Esophagus (tissue), 2 donors: ENCODE measurements at regions not wholly inside any gene's neighbourhood (a gene's known extent, or its start where the extent isn't known, plus 50 kb on each side); places are given as distances from the start of the nearest gene placed in this dataset.

Experiments
- H3K27ac ChIP-seq, 2 donors: one replicate each; pipeline ENCODE4 v1.5.1; 2013; ENCODE audit warnings: low read depth in 2 of 2, mild to moderate bottlenecking in 2 of 2, inconsistent platforms in 1 of 2, low read length in 1 of 2, moderate library complexity in 1 of 2
- H3K27me3 ChIP-seq, 2 donors: one replicate each; pipeline ENCODE4 v1.6.1; 2013; ENCODE audit warnings: low read length in 2 of 2, control low read depth in 1 of 2, mild to moderate bottlenecking in 1 of 2; ENCODE audit not compliant: insufficient read depth in 2 of 2, control insufficient read depth in 1 of 2
- H3K36me3 ChIP-seq, 2 donors: one replicate each; pipeline ENCODE4 v1.6.1; 2013; ENCODE audit warnings: low read length in 1 of 2; ENCODE audit not compliant: control insufficient read depth in 2 of 2, insufficient read depth in 2 of 2
- H3K4me1 ChIP-seq, 2 donors: one replicate each; pipeline ENCODE4 v1.6.1; 2013; ENCODE audit warnings: low read length in 1 of 2; ENCODE audit not compliant: control insufficient read depth in 2 of 2, insufficient read depth in 2 of 2
- H3K4me3 ChIP-seq, 2 donors: one replicate each; pipeline ENCODE4 v1.5.1; 2013; ENCODE audit warnings: low read length in 2 of 2, mild to moderate bottlenecking in 2 of 2, low read depth in 1 of 2, moderate library complexity in 1 of 2
- H3K9me3 ChIP-seq, 2 donors: one replicate each; pipeline ENCODE4 v1.6.1; 2013; ENCODE audit warnings: mild to moderate bottlenecking in 2 of 2, low read depth in 1 of 2, low read length in 1 of 2, moderate library complexity in 1 of 2; ENCODE audit not compliant: control insufficient read depth in 2 of 2, insufficient read depth in 1 of 2
- WGBS, 2 donors: extraction: QIAGEN DNeasy Blood & Tissue Kit; methylation state at CpG; one replicate each; pipeline ENCODE4 v1.1.7; 2013; 5-methylcytosine and 5-hydroxymethylcytosine counted together
- donor health status: healthy with polysubstance abuse.
- donor health status: Bipolar disorder and iron deficiency.

DNA sequence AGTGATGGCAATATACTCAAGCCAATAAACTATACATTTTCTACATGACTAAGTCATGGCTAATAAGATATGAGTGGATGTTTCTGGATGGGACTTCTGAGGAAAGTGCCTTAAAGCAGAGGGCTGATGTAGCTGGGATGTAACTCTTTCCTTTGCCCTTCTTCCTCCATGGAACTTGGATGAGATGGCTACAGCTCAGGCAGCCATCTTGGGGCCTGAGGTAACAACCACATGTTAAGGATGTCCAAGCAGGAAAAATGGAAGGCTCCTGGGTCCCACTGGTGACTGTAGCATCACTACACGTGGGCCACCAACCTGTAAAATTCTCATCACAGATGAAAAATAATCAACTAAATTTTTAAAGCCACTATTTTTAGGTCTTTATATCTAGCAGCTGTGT lies 54.4 kb upstream of the GRIP1 start:
- Histone ChIP-seq H3K9me3 (no peaks in the 10 kb centered on the region), H3K4me3 (no peak overlapping the region), H3K4me1 (no peaks in the 10 kb centered on the region), H3K36me3 (no peaks in the 10 kb centered on the region), H3K27me3 (no peaks in the 10 kb centered on the region), H3K27ac (no peak overlapping the region)
- 84 to 85% methylated on average over 1 of the region's 1 CpG for WGBS, 2 donors

DNA sequence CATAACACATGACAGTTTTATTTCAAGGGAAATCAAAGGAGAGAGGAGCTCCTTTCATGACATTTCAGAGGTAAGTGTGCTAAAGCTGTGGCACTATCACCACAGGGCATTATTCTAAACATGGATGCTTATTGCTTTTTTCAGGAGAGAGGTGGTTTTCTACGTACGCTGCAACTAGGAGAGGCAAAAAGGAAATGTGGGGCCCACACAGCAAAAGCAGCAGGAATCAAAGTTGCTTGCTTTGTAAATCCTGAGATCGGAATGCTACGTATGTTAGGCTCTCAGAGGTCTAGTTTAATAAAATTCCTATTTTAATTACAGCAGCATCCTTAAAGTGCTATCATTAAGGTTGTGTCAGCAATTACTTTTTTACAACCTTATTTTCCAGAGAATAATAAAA lies 55.0 kb upstream of the GRIP1 start:
- Histone ChIP-seq H3K9me3 (no peaks in the 10 kb centered on the region), H3K27me3 (no peaks in the 10 kb centered on the region), H3K4me1 (no peaks in the 10 kb centered on the region), H3K36me3 (no peaks in the 10 kb centered on the region), H3K27ac (no peak overlapping the region), H3K4me3 (no peak overlapping the region)
- 83 to 89% methylated on average over 4 of the region's 4 CpGs for WGBS, 2 donors

DNA sequence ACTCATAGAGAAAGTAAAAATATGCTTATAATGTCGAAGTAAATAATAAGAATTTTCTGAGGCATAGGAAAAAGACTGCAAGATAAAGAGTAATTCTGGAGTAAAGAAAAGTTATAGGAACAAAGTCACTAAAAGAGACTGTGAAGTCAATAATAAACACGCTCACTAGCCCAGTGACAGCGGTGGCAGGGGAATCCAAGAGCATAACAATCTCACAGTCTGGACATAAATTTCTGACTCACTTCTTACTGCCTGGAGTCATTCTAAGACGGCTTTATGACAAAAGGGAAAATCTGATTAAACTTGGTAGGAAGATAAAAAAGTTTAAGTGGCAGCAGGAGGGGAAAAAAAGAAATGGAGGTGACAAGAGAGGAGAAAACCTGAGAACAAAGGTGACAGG lies 56.4 kb upstream of the GRIP1 start:
- 74 to 75% methylated on average over 4 of the region's 4 CpGs for WGBS, 2 donors
- Histone ChIP-seq H3K4me3 (no peak overlapping the region), H3K27me3 (no peaks in the 10 kb centered on the region), H3K36me3 (no peaks in the 10 kb centered on the region), H3K4me1 (no peaks in the 10 kb centered on the region), H3K9me3 (no peaks in the 10 kb centered on the region), H3K27ac (no peak overlapping the region)

DNA sequence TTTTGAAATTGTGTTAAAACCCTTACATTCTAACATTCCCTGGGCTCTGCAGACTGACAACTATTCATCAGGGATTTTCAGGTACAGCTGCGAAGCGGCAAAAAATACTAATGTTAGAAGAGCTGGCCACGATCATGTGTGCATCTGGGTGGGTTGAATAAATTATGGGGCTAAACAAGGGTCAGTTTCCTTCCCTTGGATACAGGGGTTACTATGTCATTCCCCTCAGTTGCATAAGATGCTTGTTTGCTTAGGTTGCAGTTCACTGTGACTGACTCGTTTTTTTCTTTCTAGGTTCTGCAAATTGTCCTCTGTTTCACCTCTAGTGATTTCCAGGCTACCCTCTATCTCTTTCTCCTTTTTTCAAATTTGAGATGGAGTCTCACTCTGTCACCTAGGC lies 58.1 kb upstream of the GRIP1 start:
- 81 to 84% methylated on average over 4 of the region's 4 CpGs for WGBS, 2 donors
- no peak overlapping the region for H3K27ac ChIP-seq
- H3K9me3 ChIP-seq: no peaks in the 10 kb centered on the region

DNA sequence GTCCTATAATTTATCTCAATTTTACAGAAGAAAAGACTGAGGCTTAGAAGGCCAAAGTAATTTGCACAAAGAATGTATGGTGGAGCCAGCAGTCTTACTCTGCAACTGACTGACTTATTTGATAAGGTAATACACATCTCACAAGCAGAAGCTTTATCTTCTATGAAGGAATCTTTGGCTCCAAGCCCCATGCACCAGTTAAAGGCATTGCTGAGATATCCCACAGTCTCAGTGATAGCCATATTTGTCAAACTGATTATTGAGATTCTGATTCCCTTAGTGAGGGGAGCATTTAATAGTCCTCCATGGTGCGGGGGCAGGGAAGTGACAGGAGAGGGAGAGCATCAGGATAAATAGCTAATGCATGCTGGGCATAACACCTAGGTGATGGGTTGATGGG lies 60.4 kb upstream of the GRIP1 start:
- H3K27ac ChIP-seq: no peak overlapping the region
- no peaks in the 10 kb centered on the region for H3K9me3 ChIP-seq
- no peaks in the 10 kb centered on the region for H3K4me1 ChIP-seq
- no peak overlapping the region for H3K4me3 ChIP-seq
- no peaks in the 10 kb centered on the region for H3K27me3 ChIP-seq
- WGBS, 2 donors: 89 to 96% methylated on average over 1 of the region's 1 CpG
- no peaks in the 10 kb centered on the region for H3K36me3 ChIP-seq

More for the DNA sequence above, 58.1 kb upstream of the GRIP1 start:
- no peaks in the 10 kb centered on the region for H3K36me3 ChIP-seq
- no peaks in the 10 kb centered on the region for H3K4me1 ChIP-seq
- H3K4me3 ChIP-seq: no peak overlapping the region
- H3K27me3 ChIP-seq: no peaks in the 10 kb centered on the region

DNA sequence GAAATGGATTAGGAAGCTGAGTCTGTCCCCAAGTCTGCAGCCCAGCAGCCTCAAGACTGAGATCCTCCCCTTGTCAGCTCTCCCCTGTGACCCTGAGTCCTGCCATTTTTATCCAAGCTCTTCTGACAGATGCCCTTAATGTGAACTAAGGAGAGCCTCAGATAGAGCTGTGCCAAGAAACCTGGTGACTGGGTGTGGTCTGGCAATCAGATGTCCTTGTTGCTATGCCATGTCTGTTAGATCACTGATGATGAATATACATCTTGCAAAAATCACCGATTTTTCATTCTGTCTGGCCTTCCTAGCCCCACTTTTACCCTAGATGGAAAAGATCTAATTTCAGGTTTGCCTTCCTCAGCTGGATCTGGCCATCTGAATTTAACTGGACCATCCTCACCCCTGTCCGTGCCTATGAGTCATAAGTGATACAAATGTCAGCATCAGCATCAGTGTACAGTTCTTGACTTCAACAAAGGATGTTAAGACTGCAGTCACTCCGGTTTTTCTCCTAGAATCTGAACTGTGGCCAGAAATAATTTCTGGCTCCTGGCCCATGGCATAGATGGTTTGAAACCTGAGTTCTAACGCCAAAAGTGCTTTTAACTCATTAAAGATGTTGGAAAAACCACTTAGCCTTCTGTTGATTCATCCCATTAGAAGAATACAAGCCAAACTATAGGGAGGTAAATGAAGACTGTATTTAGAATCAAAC lies 61.2 kb upstream of the GRIP1 start:
- Histone ChIP-seq H3K9me3 (no peaks in the 10 kb centered on the region), H3K4me3 (no peak overlapping the region), H3K4me1 (no peaks in the 10 kb centered on the region), H3K27ac (no peak overlapping the region), H3K36me3 (no peaks in the 10 kb centered on the region), H3K27me3 (no peaks in the 10 kb centered on the region)
- 29 to 38% methylated on average over 4 of the region's 4 CpGs for WGBS, 2 donors

DNA sequence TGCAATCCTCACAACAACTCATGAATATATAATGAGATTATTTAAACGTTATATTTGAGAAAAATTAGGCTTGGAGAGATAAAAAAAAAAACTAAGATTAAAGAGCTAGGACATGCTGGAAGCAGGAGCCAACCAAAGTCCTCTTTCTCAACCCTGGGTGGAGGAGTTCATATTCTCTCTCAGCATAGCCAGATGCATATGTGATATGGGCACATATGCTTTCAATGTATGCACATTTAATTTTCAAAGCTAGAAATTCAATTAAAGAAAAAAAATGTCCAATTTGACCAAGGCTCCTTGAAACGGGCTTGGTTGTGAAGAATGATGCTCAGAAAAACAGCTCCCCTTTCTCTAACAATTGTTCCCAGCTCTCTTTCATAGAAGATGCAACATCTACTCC lies 61.9 kb upstream of the GRIP1 start:
- no peaks in the 10 kb centered on the region for H3K27me3 ChIP-seq
- H3K9me3 ChIP-seq: no peaks in the 10 kb centered on the region
- no peaks in the 10 kb centered on the region for H3K36me3 ChIP-seq
- no peak overlapping the region for H3K27ac ChIP-seq
- H3K4me1 ChIP-seq: no peaks in the 10 kb centered on the region
- no peak overlapping the region for H3K4me3 ChIP-seq
- 58 to 64% methylated on average over 2 of the region's 2 CpGs for WGBS, 2 donors

DNA sequence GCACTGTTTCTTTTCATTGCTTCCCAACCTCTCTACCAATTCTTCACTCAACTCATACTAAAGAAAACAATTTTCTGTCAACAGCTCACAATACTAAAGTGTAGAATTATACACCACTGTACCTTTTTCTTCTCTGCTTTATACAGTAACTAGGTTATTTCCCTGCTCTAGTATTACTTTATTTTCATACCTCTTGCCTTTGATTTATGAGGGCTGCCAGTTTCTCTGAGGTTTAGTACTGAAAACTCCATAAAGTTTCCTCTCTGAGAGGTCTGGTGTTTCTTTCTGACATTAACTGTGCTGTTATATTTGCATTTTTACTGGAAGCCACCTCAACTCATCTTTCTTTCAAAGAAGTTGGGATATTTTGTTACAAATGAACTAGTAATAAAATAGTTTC lies 63.0 kb upstream of the GRIP1 start:
- H3K27me3 ChIP-seq: no peaks in the 10 kb centered on the region
- H3K4me1 ChIP-seq: no peaks in the 10 kb centered on the region
- H3K27ac ChIP-seq: no peak overlapping the region
- H3K36me3 ChIP-seq: no peaks in the 10 kb centered on the region
- H3K4me3 ChIP-seq: no peak overlapping the region
- H3K9me3 ChIP-seq: no peaks in the 10 kb centered on the region

DNA sequence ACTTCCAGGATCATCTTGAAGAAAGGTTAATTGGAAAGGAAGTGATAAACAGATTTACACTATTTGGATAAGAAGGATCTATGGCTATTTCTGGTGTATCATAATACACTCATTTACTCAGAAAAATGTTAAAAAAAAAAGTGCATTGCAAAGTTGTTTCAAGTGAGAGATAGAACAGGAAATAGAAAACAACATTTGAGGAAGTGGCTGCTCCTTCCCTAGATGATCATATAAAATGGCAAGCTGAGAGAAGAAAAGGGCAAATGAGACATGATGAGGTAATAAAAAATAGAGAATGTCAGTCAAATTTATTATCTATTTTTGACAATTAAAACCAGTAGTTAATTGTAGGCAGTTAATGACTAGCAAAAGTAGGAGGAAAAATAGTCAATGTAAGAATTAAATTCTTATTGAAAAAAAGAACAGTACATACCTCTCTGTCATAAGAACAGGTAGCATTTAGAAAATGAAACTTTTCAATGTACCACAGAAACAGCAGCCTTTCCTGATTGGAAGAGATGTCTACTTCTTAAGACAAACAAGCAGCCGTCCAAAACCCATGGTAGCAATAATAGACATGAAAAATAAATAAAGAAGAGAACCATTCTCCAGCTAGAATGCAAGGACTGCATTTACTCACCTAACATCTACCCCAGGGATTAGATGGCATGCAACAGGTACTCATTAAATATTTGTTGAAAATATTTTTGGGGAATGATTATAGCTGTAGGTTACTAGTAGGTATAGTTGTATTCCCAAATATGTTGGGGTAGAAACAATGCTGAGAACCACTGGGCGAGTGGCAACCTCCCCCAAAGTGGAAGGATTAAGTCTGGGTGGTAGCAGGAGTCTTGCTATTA lies 63.9 kb upstream of the GRIP1 start:
- no peak overlapping the region for H3K4me3 ChIP-seq

DNA sequence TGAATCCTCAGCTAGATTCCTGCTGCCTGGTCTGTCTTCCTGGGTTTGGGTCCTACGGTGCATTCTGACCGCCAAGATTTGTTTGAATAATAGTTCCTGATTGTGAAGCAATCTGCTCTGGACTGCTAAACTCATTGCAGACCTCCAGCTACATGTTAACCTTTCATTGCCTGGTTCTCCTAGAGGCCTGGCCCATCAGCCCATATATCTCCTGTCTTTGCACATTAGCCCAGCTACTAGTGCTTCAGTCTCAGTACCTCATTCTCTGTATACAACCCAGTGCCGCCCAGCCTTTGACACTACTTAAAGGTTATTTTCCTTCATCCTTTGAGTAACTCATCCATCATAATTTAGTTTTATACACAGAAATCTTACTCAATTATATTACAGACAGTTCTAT lies 65.6 kb upstream of the GRIP1 start:
- WGBS, 2 donors: 74 to 77% methylated on average over 3 of the region's 3 CpGs
- no peak overlapping the region for H3K4me3 ChIP-seq
- no peak overlapping the region for H3K27ac ChIP-seq
- H3K4me1 ChIP-seq: no peaks in the 10 kb centered on the region
- no peaks in the 10 kb centered on the region for H3K27me3 ChIP-seq
- H3K36me3 ChIP-seq: no peaks in the 10 kb centered on the region
- no peaks in the 10 kb centered on the region for H3K9me3 ChIP-seq

More for the DNA sequence above, 63.9 kb upstream of the GRIP1 start:
- no peaks in the 10 kb centered on the region for H3K27me3 ChIP-seq
- H3K36me3 ChIP-seq: no peaks in the 10 kb centered on the region
- H3K4me1 ChIP-seq: no peaks in the 10 kb centered on the region
- no peaks in the 10 kb centered on the region for H3K9me3 ChIP-seq
- H3K27ac ChIP-seq: no peak overlapping the region
- 73 to 83% methylated on average over 2 of the region's 2 CpGs for WGBS, 2 donors
